Stimulated activated CD8-positive, alpha-beta memory T cell treated with anti-CD3 and anti-CD28 coated beads, Interleukin-12 subunit alpha, Interleukin-12 subunit beta, amount 100 ng/mL, for 24 hours (primary cell): ENCODE measurements at regions not wholly inside any gene's neighbourhood (a gene's known extent, or its start where the extent isn't known, plus 50 kb on each side); places are given as distances from the start of the nearest gene placed in this dataset.
"Not testable (repeated sequence)": the region's sequence is repeated elsewhere in the genome, so short reads cannot be mapped to it uniquely, and the experiment has no call there.

Experiments used
- DNase-seq: peaks from one replicate; pipeline ENCODE4 v3.0.0-alpha.2; 2020; ENCODE audit errors: extremely low read depth

GRCh38 chr7:68823996-68824780, 774.1 kb upstream of the AUTS2 start:
- DNase-seq, result no peak

- DNase-seq, result no peak
Observed at GRCh38 chr7:68828575-68828974, 769.7 kb upstream of the AUTS2 start.

GRCh38 chr7:68833422-68833821, 764.9 kb upstream of the AUTS2 start:
- DNase-seq, result no peak

GRCh38 chr7:68839014-68839413, 759.3 kb upstream of the AUTS2 start:
- DNase-seq, result no peak

GRCh38 chr7:68840991-68841390, 757.3 kb upstream of the AUTS2 start:
- no peak for DNase-seq

- DNase-seq, result not testable (repeated sequence)
Observed at GRCh38 chr7:68843985-68844384, 754.3 kb upstream of the AUTS2 start.

- DNase-seq, result no peak
Observed at GRCh38 chr7:68846811-68847325, 751.4 kb upstream of the AUTS2 start.

- no peak for DNase-seq
Observed at GRCh38 chr7:68853254-68853653, 745.0 kb upstream of the AUTS2 start.

- no peak for DNase-seq
Observed at GRCh38 chr7:68857571-68857970, 740.7 kb upstream of the AUTS2 start.

GRCh38 chr7:68858497-68858896, 739.8 kb upstream of the AUTS2 start:
- no peak for DNase-seq

GRCh38 chr7:68861171-68861570, 737.1 kb upstream of the AUTS2 start:
- no peak for DNase-seq

GRCh38 chr7:68862261-68862660, 736.0 kb upstream of the AUTS2 start:
- DNase-seq, result no peak

GRCh38 chr7:68862736-68863135, 735.5 kb upstream of the AUTS2 start:
- DNase-seq, result no peak

- no peak for DNase-seq
Observed at GRCh38 chr7:68865351-68866199, 732.7 kb upstream of the AUTS2 start.

- no peak for DNase-seq
Observed at GRCh38 chr7:68866200-68866570, 732.1 kb upstream of the AUTS2 start.

GRCh38 chr7:68866721-68867120, 731.6 kb upstream of the AUTS2 start:
- not testable (repeated sequence) for DNase-seq

GRCh38 chr7:68868978-68869377, 729.3 kb upstream of the AUTS2 start:
- no peak for DNase-seq

- no peak for DNase-seq
Observed at GRCh38 chr7:68873616-68874015, 724.7 kb upstream of the AUTS2 start.

- DNase-seq, result no peak
Observed at GRCh38 chr7:68875857-68876256, 722.4 kb upstream of the AUTS2 start.

GRCh38 chr7:68887116-68887515, 711.2 kb upstream of the AUTS2 start:
- not testable (repeated sequence) for DNase-seq

- no peak for DNase-seq
Observed at GRCh38 chr7:68888971-68889385, 709.3 kb upstream of the AUTS2 start.

- DNase-seq, result no peak
Observed at GRCh38 chr7:68892236-68892635, 706.0 kb upstream of the AUTS2 start.

- no peak for DNase-seq
Observed at GRCh38 chr7:68893411-68893810, 704.9 kb upstream of the AUTS2 start.
